GM18499 (cell line): ENCODE measurements at regions not wholly inside any gene's neighbourhood (a gene's known extent, or its start where the extent isn't known, plus 50 kb on each side); places are given as distances from the start of the nearest gene placed in this dataset.

ENCODE experiments used
- ATAC-seq: cut with Tn5 transposase; IDR thresholded peaks from one replicate; pipeline ENCODE4 v1.9.1; 2021; ENCODE audit warnings: moderate number of reproducible peaks; ENCODE audit not compliant: insufficient read depth, unreplicated experiment

DNA sequence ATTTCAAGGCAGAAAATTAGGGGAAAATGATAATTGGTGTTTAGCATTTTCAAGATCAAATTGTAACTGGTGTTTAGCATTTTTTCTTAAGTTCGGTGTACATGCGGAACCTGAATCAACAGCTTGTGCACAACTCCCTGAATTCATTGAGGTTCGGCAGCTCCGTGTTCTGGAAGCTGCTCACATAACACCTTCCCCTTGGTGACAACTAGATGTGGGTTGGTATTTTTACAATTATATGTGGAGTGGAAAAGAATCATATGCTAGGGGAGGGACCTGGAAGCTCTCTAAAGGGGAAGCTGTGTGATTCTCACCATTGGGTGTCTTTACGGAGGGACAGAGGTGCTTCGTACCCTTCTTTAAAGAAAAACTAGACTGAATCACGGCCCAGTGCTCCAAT, 199.0 kb upstream of the MTNR1B start:
- ATAC-seq = no peak

DNA sequence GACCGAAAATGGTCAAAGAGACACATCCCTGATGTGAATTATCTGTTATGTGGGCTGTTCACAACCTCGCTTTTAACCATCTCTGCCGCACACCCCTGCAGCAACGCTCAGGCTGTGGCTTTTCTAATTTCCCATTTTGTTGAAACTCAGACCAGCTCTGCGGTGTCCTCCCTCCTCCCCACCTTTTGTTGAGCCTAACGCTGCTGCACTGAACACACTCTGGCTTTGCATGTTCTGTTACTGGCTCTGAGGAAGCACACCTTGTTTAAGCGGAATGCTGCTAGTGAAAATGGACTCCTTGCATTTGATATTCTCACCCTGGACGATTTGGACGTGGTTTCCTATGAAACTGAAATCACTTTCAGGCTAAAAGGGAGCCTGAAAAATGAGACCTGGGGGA, 198.5 kb upstream of the MTNR1B start:
- no peak for ATAC-seq

GRCh38 chr11:92771701-92772100, 197.8 kb upstream of the MTNR1B start:
- ATAC-seq = no peak

GRCh38 chr11:92775003-92775676, 194.3 kb upstream of the MTNR1B start:
- peak; percentile 69 for ATAC-seq

DNA sequence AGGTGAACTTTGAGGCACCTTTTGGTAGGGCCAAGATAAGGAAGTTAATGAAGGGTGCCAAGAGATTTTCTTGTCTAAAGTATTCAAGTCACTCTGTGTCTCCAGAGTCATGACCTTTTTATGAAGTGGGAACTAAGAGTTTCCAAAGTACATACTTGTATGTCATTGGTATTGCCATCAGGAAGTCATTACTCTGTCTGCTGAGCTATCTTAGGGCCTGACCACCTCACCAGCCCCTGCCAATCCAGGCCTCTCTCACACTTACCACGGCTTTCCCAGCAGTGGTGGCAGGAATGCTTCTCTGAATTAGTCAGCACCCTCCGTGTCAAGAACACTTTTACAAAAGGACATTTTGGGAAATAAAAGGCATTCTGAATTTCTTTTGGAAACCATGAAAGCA, 192.8 kb upstream of the MTNR1B start:
- no peak for ATAC-seq

DNA sequence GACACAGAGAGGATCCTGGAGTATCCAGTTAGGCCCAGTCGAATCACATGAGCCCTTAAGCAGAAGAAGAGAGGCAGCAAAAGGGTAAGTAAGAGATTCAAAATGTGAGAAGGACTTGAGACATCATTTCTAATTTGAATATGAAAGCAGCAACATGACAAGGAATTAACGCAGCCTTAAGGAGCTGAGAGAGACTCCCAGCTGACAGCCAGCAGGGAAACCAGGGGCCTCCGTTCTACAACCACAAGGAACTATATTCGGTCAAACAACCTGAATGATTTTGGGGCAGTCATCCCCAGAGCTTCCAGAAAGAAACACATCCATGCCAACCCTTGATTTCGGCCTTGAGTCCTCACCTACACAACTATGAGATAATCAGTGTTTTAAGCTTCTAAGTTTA, 189.7 kb upstream of the MTNR1B start:
- no peak for ATAC-seq

DNA sequence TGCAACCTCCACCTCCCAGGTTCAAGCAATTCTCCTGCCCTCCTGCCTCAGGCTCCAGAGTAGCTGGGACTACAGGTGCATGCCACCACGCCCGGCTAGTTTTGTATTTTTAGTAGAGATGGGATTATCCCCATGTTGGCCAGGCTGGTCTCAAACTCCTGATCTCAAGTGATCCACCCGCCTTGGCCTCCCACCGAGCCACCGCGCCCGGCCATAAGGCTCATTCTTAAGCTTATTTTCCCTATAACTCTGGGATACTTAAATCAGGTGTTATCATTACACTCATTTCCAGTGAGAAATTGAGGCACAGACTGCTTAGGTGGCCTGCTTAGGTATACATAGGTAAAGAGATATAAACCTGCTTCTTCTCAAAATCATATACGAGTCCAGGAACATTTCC, 188.3 kb upstream of the MTNR1B start:
- ATAC-seq = no peak

GRCh38 chr11:92782806-92783205, 186.6 kb upstream of the MTNR1B start:
- ATAC-seq = no peak

- no peak for ATAC-seq
Observed at GRCh38 chr11:92784331-92784730, 185.1 kb upstream of the MTNR1B start.

DNA sequence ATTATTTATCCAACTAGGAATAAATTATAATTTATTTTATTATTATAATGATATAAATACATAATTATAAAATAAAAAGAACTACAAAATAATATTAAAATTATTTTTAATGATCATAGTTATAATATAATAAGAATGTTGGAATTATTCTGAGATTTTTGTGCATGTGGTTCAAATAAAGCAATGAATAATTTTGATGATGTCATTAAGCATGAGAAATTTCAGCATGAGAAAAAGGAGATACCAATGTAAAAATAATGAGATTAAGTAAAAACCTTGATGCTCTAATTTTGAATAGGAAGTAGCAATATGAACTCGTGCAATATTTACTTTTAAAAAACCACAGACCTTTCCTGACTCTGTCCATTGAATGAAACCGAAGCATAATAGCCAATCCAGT, 181.8 kb upstream of the MTNR1B start:
- ATAC-seq = no peak

DNA sequence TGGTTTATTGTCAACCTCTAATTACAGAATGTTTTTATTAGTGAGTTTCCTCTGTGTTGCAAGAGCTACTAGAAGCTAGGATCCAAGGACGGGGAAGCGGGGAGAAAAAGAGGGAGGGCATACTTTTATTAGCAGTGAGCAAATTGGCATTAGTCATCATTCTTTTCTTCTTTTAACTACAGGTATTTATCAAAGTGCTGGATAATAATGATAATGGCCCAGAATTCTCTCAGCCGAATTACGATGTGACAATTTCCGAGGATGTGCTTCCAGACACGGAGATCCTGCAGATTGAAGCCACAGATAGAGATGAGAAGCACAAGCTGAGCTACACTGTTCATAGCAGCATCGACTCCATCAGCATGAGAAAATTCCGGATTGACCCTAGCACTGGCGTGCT, 179.7 kb upstream of the MTNR1B start:
- no peak for ATAC-seq

- ATAC-seq = no peak
Observed at GRCh38 chr11:92790366-92790765, 179.1 kb upstream of the MTNR1B start.

DNA sequence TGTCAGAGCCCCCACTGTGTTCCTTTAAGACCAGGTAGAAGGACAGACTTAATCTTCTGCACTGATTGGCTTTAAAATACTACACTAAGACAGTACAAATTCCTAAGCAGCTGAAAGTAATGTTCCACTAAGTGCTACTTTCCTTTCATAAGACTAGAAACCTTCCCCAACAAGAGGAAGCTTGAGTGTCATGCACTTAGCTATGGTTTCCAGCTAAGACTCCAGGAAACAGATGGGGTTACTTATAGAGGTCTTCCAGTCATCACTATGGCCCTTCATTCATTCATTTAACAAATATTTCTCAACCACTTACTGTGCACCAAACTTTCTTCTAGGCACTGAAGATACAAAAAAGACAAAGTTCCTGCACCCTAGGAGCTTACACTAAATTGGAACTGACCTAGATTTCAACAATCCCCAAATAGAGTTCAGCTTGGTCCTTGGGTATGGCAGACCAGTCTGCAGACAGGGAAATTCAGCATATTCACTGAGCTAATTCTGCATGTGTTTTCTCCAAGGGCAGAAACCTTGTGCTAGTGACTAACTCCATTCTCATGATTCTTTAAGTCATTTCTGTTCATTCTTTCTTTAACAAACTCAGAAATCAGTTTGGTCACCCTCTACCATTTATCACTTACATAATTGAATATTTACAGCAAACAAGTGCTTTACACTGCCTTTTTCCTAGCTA, 178.4 kb upstream of the MTNR1B start:
- no peak for ATAC-seq

DNA sequence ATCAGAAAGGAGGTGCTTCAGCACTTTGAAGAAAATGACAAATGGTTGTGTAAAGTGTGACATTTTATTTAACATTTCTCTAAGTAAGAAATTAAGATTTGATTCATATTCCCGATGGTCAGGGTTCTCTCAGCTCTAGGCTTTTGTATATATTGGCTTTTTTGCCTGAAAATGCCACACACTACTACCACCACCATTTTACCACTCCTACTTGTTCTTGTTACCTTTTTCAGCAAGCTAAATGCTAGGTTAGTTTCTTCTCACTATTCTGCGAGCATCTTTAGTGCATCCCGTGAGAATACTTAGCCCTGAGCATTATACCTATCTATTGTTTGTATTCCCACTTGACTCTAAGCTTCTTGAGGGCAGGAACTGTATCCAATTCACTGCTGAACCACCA, 177.6 kb upstream of the MTNR1B start:
- ATAC-seq = no peak

DNA sequence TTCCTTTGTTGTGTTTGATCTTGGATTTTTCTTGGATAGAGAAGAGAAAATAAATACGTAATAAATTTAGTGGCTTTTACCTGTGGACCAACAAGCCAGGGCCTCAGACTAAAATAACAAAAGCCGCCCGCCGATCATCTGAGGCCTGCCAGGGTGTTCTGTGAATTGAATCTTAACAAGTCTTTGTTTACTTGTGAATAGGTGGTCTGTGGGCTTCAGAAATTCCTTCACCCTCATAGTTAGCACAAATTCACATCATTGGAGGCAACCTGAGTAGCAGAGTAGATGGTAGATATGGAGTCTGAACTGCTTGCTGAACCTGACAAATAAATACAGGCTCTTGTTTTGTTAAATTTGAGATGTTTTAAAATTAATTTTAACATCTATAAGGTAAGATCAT, 176.3 kb upstream of the MTNR1B start:
- no peak for ATAC-seq

DNA sequence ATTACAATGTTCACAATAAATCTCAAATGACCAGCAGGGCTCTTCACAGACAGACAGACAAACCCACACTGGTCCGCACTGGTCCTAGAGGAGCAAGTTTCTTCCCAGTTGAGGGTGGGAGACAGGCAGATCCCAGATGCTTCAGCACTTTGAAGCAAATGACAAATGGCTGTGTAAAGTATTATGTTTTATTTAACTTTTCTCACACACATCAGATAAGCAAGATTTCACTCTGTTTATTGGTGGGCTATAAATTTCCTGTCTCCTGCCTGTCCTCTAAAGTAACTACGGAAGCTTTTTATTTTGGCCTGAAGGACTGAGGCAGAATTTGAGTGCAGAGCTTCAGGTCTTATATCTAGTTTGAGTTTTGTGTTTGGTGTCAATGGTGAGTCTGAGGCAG, 174.7 kb upstream of the MTNR1B start:
- ATAC-seq = no peak

DNA sequence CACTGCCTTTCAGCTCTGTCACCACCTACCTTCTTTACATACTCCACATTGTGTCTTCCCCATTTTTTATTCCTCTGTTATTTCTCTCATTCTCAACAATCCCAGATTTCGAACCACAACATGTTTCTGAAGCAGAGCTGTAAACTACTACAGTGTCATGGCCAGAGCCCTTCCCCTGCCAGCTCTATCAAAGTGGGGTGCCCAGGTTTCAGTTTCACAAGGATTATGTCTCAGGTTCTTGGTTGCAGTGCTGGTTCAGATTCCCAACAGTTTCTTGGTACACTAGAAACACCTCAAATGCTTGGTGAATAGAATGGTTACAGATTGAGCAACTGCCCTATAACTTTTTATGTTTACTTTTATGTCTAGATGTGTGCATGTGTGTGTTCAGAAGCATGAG, 172.7 kb upstream of the MTNR1B start:
- no peak for ATAC-seq

DNA sequence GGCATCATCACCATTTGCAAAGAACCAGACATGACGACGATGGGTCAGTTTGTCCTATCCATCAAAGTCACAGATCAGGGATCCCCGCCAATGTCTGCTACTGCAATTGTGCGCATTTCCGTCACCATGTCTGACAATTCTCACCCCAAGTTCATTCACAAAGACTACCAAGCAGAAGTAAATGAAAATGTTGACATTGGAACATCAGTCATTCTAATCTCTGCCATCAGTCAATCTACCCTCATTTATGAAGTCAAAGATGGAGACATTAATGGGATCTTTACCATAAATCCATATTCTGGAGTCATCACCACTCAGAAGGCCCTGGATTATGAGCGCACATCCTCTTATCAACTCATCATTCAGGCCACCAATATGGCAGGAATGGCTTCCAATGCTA, 171.6 kb upstream of the MTNR1B start:
- no peak for ATAC-seq

DNA sequence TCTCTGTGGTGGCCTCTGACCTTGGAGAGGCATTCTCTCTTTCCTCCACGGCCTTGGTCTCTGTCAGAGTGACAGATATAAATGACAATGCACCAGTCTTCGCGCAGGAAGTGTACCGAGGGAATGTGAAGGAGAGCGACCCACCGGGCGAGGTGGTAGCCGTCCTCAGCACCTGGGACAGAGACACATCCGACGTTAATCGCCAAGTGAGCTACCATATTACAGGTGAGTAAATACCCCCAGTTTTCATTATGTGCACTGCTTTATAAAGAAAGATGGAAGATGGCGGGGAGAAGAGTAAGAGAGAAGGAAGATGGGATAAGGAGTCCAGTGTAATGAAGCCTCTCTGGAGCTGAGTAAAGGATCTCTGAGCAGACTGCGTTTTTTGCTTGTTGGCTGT, 167.8 kb upstream of the MTNR1B start:
- no peak for ATAC-seq

GRCh38 chr11:92802644-92803043, 166.8 kb upstream of the MTNR1B start:
- no peak for ATAC-seq

- ATAC-seq = no peak
Observed at GRCh38 chr11:92803391-92803790, 166.1 kb upstream of the MTNR1B start.

- ATAC-seq = no peak
Observed at GRCh38 chr11:92804388-92804966, 165.0 kb upstream of the MTNR1B start.
